ENCODE measurements at regions not wholly inside any gene's neighbourhood (a gene's known extent, or its start where the extent isn't known, plus 50 kb on each side); places are given as distances from the start of the nearest gene placed in this dataset.

- DNase-seq = no peak
Observed at GRCh38 chr1:79682478-79682877, 675.9 kb upstream of the ADGRL4 start.

- DNase-seq = no peak
Observed at GRCh38 chr1:79681382-79681781, 674.9 kb upstream of the ADGRL4 start.

- DNase-seq = no peak
Observed at GRCh38 chr1:79679916-79680315, 673.4 kb upstream of the ADGRL4 start.

GRCh38 chr1:79667848-79668696 is 661.5 kb upstream of the ADGRL4 start:
- no peak for DNase-seq

- no peak for DNase-seq
Observed at GRCh38 chr1:79667166-79667565, 660.6 kb upstream of the ADGRL4 start.

GRCh38 chr1:79663916-79664315 is 657.4 kb upstream of the ADGRL4 start:
- no peak for DNase-seq

GRCh38 chr1:79662596-79662995 is 656.1 kb upstream of the ADGRL4 start:
- DNase-seq = no peak

- no peak for DNase-seq
Observed at GRCh38 chr1:79660129-79660528, 653.6 kb upstream of the ADGRL4 start.

- no peak for DNase-seq
Observed at GRCh38 chr1:79657951-79658658, 651.6 kb upstream of the ADGRL4 start.

- no peak for DNase-seq
Observed at GRCh38 chr1:79655876-79656275, 649.3 kb upstream of the ADGRL4 start.

GRCh38 chr1:79652426-79652825 is 645.9 kb upstream of the ADGRL4 start:
- DNase-seq = no peak

GRCh38 chr1:79648126-79648525 is 641.6 kb upstream of the ADGRL4 start:
- DNase-seq = no peak

- DNase-seq = no peak
Observed at GRCh38 chr1:79646880-79647279, 640.4 kb upstream of the ADGRL4 start.

GRCh38 chr1:79638382-79638781 is 631.9 kb upstream of the ADGRL4 start:
- DNase-seq = no peak

- no peak for DNase-seq
Observed at GRCh38 chr1:79633456-79633855, 626.9 kb upstream of the ADGRL4 start.

GRCh38 chr1:79629414-79629813 is 622.9 kb upstream of the ADGRL4 start:
- no peak for DNase-seq

- DNase-seq = no peak
Observed at GRCh38 chr1:79617777-79618176, 611.2 kb upstream of the ADGRL4 start.

- no peak for DNase-seq
Observed at GRCh38 chr1:79614762-79615161, 608.2 kb upstream of the ADGRL4 start.

- DNase-seq = no peak
Observed at GRCh38 chr1:79614106-79614505, 607.6 kb upstream of the ADGRL4 start.

GRCh38 chr1:79613046-79613445 is 606.5 kb upstream of the ADGRL4 start:
- DNase-seq = no peak

- DNase-seq = no peak
Observed at GRCh38 chr1:79604490-79605198, 598.1 kb upstream of the ADGRL4 start.

- DNase-seq = no peak
Observed at GRCh38 chr1:79603843-79604242, 597.3 kb upstream of the ADGRL4 start.

GRCh38 chr1:79599257-79599656 is 592.7 kb upstream of the ADGRL4 start:
- no peak for DNase-seq

GRCh38 chr1:79595931-79596330 is 589.4 kb upstream of the ADGRL4 start:
- DNase-seq = no peak

Measured in CD4-positive, alpha-beta T cell treated with Interleukin-1 beta for 1 hour (primary cell).